AG20443 (cell line): ENCODE measurements at regions not wholly inside any gene's neighbourhood (a gene's known extent, or its start where the extent isn't known, plus 50 kb on each side); places are given as distances from the start of the nearest gene placed in this dataset.
"Not testable (repeated sequence)": the region's sequence is repeated elsewhere in the genome, so short reads cannot be mapped to it uniquely, and the experiment has no call there.

Experiments
- DNase-seq: peaks from one replicate; pipeline ENCODE4 v3.0.0; 2012; ENCODE audit warnings: low spot score, mixed read lengths

DNA sequence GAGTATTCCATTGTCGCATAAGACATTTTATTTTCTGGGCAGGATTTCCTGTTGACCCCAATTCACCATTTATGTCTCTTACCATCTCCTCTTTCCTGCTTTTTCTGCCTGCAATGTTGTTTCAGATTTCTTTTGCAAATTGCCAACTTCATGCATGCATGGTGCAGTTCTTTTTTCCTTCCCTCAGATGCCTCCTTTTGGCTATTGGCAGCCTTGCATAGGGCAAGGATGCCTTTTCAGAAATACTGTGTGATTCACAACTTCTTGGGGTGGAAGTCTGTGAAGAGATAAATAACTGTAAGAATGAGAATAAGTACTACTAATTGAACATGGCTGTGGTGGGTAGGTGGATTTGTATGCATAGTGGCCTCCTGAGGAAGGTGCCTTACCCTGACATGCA lies 116.7 kb downstream of the SOX4 start:
- no peak for DNase-seq

DNA sequence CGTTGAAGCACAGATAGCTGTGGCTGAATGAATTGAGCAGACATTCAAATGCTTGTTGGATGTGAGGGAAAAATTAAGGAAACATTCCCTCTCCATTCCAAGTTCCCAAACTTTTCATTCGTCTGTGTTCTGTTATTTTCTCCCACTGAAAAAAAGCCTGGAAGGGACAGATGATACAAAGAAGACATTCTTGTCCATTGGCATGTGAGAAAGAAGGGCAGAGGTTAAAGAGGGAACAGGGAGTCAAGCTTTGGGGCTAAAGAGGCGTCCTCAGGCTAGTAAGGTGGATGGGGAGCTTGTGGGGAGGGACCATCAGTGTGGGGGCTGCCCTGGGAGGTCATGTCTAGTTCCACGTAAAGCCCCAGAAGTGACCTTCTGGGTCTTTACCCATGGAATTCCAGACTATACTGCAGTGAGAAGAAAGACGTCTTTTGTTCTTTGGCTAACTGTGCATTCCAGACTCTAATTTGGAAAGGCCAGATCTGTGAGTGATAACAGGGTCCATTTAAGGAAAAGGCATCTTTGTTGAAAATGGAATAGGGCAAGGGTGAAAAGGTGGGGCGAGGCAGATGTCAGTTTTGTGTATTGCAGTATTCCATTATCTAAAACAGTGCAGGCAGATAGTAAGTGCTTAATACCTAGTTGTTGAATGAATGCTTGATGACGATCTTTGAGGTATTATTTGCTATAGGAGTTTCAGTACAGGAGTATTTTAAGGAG lies 117.5 kb downstream of the SOX4 start:
- DNase-seq: no peak

DNA sequence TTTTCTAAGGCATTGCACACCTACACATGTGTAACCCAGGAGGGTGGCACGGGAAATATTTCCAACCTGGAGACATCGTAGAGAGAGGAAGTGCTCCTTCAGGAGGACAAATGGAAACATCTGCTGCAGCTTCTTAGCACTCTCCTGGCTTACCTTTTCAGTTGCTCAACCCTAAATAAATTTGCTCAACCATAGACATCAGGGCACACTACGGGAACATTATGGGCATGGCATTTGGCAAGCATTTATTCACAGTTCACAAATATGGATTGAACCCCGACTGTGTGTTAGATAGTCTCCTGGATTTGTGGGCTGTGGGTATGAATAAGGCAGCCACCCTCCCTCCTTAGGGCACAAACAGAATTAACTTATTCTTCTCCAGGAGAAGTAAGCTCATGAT lies 118.7 kb downstream of the SOX4 start:
- no peak for DNase-seq

DNA sequence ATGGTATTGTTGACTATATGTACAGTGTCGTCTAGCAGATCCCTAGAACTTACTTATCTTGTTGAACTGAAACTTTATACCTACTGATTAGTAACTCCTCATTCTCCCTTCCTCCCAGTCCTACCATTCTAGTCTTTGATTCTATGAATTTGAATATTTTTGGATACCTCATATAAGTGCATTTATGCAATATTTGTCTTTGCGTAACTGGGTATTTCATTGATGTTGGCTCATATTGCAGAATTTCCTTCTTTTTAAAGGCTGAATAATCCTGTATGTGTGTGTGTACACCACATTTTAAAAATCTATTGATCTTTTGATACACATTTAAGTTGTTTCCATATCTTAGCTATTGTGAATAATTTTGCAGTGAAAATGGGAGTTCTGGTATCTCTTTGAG lies 119.9 kb downstream of the SOX4 start:
- no peak for DNase-seq

DNA sequence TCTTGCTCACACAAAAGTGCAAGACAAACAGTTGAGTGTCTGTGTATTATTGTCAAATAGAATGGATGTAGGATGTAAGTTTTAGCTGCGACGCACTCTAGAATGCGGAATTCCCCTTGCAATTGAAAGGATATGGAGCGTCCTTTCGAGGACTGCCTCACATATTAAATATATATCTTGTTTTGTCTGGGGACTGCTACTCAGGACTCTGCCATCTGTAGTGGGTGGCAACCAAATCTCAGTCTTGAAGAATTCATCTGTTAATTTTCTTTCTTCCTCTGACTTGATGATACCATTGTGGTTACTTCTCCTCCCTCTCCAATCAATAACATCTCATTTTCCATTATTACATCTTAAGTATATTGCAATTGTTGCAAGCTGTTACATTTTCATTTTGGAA lies 121.6 kb downstream of the SOX4 start:
- no peak for DNase-seq

DNA sequence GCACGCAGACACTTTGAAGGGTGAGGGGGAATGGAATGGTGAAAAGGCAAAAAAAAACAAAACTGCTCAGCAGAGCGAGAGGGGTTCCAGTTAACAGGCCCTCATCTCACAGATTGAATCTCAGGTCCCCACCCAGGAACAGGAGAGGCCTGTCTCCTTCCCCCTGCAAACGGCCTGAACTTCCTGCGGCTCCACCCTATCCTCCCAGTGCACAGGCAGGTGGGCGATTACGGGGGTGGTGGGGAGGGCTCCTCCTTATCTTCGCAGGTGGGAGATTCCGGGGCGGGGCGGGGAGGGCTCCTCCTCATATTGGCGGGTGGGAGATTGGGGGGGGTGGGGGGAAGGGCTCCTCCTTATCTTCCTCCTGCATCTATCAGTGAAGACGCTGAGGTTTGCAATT lies 129.0 kb downstream of the SOX4 start:
- DNase-seq: no peak

DNA sequence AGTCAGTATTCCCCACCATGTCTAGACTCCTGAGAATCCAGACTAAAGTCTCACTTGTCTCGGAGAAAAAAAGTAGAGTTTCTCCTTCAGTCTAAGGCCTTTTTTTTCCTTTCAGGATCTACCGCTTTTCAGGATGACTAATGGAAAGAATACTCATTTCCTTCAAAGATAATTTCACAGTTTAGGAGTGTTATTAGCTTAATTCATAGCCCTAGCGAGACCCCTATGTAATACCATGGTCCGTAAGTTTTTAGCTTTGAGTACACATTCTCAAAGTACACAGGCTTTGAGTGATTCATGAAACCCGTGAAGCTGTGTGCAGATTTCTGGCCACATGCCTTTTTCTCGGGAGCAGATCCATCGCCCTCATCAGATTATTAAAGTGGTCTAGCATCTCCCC lies 133.1 kb downstream of the SOX4 start:
- DNase-seq: no peak

DNA sequence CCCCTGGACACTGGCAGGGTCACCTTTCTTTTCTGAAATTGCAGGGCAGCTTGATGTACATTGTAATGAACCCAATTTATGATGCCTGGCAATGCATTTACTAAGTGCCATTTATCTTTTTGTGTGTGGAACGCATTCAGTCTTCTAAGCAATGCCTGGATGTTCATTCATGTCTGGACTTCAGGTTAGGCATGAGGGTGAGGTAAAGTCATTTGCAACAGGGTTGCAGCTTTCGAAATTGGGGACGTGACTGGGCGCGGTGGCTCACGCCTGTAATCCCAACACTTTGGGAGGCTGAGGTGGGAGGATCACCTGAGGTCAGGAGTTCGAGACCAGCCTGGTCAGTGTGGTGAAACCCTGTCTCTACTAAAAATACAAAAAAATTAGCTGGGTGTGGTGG lies 134.6 kb downstream of the SOX4 start:
- no peak for DNase-seq

DNA sequence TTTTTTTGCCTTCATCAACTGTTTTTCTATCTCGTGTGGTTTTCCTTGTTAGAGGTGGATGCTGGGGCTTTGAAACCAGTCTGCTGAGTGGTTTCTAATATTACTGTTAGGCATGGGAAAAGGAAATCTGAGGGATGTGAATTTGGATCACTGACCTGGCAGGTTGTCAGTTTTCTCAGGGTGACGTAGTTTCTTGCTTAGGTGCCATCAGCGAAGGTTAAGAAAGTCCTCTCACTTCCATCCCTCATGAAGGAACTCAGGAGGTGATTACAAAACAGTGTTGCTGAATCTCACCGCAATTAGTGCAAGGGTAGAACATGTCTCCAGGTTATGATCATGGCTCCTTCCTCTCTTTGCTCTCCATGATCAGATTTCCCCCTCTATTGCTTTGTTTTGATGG lies 135.9 kb downstream of the SOX4 start:
- no peak for DNase-seq

DNA sequence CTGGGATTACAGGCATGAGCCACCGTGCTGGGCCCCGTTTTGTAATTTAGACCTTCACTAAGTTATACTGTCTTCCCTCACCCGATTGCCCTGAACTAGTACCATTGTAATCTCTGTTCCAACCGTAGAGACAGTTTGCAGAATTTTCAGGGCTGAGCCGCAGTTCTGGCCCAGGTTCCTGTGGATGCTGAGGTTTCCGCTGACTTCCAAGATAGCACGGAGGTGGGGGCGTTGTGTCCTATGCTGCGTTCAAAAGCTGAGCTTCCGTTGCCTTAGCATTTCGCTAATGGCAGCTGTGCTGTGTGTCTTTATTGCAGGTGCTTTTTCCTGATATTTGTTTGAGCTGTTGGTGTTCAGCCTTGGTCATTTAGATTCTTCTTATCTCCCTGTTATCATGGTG lies 137.0 kb downstream of the SOX4 start:
- DNase-seq: no peak

DNA sequence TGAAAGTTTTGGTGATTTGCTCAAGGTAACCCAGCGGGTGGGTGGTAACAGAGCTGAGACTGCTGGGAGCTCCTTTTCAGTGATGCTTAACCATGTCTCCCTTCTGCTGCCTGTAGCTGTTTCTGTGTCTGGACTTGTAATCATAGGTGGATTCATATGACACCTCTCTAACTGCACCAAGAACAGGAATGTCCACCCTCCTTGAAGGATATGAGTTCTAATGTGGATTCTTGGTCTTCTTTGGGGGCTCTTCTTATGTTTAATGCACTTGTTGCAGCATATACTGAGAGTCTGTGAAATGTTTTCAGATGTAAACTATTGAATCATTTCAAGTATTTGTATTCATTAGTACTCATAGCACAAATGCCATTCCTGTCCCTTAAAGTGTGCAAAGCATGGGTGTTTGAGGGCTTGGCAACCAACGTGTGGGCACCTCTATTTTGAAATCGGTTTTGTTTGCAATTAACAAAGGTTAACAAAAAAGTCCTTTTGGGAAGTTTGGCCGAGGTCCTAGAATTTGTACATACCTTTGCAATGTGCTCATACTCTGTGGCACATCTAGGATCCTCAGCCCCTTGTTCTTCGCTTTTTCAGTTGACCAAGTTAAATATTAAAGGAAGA lies 138.0 kb downstream of the SOX4 start:
- peak; percentile 39 for DNase-seq

DNA sequence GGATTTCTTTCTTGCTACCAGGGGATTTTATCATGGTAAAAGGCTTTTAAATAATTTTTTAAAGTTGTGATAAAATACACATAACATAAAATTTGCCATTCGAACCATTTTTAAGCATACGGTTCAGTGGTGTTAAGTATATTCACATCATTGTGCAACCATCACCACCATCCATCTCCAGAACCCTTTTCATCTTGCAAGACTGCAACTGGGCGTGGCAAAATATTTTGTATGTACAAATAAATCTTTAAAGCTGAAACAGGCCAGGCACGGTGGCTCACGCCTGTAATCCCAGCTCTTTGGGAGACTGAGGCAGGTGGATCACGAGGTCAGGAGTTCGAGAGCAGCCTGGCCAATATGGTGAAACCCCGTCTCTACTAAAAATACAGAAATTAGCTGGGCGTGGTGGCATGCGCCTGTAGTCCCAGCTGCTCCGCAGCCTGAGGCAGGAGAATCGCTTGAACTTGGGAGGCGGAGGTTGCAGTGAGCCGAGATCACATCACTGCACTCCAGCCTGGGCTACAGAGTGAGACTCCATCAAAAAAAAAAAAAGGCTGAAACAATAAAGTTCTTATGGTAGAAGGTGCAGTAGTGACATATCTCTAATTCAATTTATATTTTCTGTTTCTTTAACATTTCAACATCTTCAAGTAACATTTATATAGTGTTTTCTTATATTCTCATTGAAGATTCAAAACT lies 138.6 kb downstream of the SOX4 start:
- not testable (repeated sequence) for DNase-seq

DNA sequence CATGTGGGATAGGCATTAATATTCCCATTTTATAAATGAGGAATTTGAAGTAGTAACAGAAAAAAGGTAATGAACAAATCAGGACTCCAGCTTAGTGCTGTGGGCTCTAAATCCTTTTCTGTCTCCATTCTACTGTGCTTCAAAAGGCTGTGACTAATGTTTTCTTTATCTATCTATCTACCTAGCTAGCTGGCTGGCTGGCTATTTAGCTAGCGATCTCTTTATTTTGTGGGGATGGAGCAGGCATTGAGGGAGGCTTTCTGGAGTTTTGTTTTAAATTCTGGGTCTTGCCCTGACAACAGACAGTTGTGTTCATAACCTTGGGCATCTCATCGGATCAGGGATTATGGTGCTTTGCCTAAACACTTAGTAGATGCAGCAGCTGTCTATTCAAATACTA lies 139.2 kb downstream of the SOX4 start:
- DNase-seq: no peak

DNA sequence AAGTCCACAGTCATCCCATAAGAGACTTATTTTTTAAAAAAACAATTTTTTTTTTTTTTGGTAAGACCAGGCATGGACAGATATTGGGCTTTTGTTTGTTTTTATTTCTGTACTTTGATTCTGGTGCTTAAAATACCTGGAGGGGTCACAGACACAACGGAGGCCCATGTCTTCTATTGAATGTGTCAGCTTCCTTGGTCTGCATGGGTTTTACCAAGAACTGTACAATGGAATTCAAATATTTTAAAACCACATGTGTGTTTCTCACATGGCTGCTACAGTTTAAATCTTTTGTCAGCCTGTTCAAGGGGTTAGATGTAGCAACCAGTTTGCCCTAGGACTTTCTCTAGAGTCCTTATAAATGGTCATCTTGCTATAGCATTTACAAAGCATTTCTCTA lies 139.8 kb downstream of the SOX4 start:
- DNase-seq: no peak

DNA sequence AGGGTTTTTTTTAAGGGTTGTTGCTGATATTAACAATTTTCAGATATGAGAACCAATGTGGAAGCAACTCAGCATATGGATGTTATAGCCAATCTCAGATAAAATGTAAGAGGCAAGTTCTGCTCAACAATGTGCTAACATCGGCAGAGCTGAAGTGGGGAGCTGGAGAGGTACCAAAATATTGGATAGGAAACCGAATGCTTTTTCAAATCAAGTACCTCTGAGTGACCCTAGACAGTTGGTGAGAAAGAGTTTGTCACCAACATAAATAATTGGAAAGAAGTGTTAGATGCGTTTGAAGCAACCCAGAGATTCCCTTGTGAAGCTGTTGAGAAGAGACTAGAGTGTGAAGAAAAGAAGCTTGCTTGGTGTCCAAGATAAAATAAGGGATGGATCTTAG lies 140.7 kb downstream of the SOX4 start:
- DNase-seq: no peak

DNA sequence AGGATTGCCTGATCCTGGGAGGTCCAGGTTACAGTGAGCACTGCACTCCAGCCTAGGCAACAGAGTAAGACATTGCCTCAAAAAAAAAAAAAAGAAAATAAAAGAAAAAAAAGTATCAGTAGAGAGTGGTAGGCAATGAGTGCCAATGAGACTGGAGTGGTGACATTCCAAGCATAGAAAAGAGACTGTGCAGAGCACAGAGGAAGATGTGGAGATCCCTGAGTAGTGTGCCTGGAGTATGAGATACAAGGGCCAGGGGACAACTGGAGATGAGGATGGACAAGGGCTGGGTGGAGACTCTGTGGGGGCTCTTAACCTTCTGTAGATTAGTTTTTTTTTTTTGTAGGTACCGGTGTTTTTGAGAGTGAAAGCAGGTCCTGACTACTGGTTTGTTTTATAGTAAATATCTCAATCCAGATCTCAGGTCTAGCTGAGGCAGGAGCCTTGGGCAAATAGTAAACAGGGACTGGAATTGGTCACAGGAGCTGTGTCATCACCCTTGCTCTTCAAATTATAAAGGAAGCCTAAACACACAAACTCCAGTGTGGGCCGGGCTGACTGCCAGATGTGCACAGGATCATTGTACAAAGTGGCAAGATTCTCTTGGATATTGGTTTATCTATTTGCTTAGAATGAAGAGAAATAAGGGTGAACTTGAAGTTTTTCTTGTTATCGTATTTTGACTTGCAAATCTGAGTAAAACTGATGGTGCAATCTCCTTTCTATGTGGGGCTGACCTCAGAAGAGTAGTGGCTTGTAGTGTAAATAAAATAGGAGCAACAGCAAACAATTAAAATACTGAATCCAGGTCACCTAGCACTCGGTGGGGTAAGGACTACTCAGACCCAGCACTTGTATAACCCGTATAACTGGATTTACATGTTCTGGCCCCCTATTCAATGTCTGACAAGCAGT lies 144.9 kb downstream of the SOX4 start:
- DNase-seq: no peak

DNA sequence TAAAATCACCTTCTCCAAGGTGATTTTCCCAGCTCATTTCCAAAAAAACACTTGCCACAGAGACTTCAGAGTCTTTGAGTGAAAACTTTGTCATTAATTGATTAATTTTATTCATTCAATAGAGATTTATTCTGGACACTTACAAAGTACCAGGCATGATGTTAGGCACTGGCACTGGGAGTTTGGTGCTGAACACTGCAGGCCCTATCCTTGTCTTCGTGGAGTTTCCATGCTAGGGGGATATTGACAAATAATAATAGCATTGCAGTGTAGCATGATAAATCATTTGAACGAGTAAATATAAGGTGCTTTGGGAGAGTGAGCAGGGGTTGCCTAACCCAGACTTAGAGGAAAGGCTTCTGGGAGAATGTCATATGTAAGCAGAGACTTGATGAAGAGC lies 145.7 kb downstream of the SOX4 start:
- no peak for DNase-seq

DNA sequence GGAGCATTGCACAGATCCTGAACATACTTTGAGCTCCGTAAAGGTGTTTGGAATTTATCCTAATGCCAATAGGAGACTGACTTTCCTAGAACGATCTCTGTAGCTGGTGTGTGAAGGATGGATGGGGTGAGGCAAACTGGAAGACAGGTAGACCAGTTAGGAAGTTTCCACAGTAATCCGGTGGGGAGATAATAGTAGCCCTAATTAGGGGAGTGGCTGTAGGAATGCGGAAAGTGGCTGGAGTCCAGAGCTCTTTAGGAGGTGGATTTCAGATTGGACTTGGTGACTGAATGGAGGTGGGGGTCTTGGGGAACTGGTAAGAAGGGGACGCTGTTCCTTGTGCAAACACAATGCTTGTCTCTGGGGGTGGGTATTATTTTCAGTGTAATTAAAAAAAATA lies 146.3 kb downstream of the SOX4 start:
- no peak for DNase-seq

DNA sequence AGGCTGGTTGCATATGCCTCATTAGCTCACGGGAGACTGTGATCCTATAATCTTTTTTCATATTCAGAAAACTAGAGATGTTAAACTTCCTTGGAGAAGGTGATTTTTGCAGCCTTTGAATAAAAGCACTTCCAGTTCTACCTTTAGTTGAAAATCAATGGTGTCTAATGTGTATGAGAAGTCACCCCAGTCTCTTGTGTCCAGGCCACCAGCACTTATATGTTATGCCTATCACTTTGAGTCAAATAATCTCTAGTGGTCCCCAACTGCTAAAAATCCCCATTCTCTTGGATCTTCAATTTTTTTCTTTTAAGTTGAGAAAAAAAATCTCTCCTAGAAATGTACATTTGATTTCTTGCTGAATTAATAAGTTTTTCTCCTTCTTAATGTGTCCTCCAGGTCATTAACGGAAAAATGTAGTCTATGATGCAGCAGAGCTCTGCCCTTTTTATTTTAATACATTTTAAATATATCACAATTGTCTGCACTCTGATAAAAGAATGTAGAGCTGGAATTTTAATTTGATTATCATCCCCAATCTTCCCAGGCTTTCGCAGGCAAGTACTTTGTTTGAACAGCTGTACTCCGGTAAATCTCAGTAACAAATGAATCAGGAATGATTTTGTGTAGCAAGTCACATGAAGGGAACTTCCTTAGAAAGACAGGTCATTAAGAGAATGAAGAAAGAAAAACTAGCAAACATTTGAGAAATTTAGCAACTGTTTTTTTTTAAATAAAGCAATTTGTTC lies 147.0 kb downstream of the SOX4 start:
- DNase-seq: no peak

DNA sequence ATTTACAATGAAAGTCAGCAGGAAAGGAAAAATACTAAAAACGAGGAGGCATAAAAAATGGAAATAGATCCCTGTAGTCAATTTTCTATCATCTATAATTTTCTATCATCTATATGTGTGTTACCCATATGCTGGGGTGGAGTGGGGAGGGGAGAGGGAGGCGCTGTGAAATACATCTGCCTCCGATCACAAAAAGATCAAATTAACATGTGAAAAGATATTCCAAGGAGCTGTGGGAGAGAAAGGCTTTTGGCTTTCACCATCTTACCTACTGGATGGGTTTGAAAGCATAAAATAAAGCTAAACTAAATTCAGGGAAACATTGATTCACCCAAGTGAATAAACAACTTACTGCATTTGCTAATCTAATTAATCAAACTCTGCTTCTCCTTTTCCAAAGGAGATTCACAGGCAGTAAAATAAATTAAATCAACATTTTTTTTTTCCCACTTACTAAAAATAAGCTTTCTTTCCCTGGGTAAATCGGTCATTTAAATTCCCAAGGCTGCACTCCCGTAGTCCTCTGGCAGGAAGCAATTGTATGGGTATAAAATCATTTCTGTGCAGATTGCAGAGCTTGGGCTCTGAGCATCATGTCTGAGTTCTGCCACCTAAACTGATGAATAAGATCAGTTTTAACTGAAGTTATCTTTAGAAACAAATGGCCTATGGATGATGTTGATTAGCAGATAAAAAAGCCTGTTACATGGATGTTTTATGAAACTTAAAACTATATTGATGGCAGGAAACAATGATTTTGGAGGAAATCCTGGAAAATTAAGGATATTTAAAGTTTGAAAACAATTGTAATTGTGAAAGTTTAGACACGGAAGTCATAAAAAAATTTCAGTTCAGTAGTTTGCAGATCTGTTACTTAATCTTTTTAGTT lies 147.9 kb downstream of the SOX4 start:
- DNase-seq: no peak

DNA sequence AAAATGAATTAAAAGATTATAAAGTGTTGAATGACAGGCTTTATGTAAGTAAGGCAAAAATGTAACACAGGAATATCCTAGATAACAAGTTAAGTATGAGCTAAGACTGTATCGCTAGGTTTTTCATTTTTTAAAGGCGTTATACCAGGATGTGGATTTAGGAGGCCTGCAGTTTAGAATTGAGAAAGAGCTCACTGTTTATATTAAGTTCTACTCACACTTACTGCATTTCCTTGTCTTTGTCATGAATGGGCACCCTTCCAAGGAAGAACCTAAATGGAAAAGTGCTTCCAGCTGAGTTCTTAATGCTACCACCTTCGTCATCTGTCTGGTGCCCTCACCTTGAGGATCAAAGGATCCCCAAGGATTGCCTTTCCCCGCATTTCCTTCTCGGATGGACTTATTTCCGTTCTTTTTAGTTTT lies 148.7 kb downstream of the SOX4 start:
- no peak for DNase-seq
